Neural cell (in vitro differentiated cells): ENCODE measurements at regions not wholly inside any gene's neighbourhood (a gene's known extent, or its start where the extent isn't known, plus 50 kb on each side); places are given as distances from the start of the nearest gene placed in this dataset.

ENCODE experiments used
- H2AFZ ChIP-seq: fragments of 200-600, 300-800 bp; sonication (generic), shearing (Covaris generic); 2 replicates; pipeline ENCODE4 v1.6.0; 2014; ENCODE audit warnings: low read depth, mild to moderate bottlenecking, antibody characterized with exemption, low read length, moderate library complexity
- H3F3A ChIP-seq: fragments of 200-600 bp; shearing (Covaris generic); 2 replicates; pipeline ENCODE4 v1.6.1; 2016; ENCODE audit warnings: mild to moderate bottlenecking, moderate library complexity, mixed read lengths, antibody characterized with exemption, low read length; ENCODE audit not compliant: insufficient read depth, poor library complexity, severe bottlenecking
- H3K27ac ChIP-seq: fragments of 200-600, 300-800 bp; sonication (generic), shearing (Covaris generic); 2 replicates; pipeline ENCODE4 v1.5.1; 2014; ENCODE audit warnings: mild to moderate bottlenecking, low read length, moderate library complexity
- H3K27me3 ChIP-seq: fragments of 300-800, 200-600 bp; sonication (generic), shearing (Covaris generic); 2 replicates; pipeline ENCODE4 v1.6.0; 2014; ENCODE audit warnings: mild to moderate bottlenecking, low read depth, low read length, moderate library complexity; ENCODE audit not compliant: insufficient read depth
- H3K36me3 ChIP-seq: fragments of 300-800, 200-600 bp; sonication (generic), shearing (Covaris generic); 2 replicates; pipeline ENCODE4 v1.5.1; 2014; ENCODE audit warnings: mild to moderate bottlenecking, antibody characterized with exemption, low read length, moderate library complexity; ENCODE audit not compliant: insufficient read depth
- H3K4me2 ChIP-seq: fragments of 300-800, 200-600 bp; sonication (generic), shearing (Covaris generic); 2 replicates; pipeline ENCODE4 v1.6.0; 2014; ENCODE audit warnings: mild to moderate bottlenecking, low read length
- H3K4me3 ChIP-seq: fragments of 300-800, 200-600 bp; sonication (generic), shearing (Covaris generic); 2 replicates; pipeline ENCODE4 v1.5.1; 2014; ENCODE audit warnings: mild to moderate bottlenecking, low read length, moderate library complexity
- H3K79me2 ChIP-seq: fragments of 200-600 bp; shearing (Covaris generic); replicated peaks from 2 replicates; pipeline ENCODE4 v1.6.0; 2014; ENCODE audit warnings: mild to moderate bottlenecking, low read length, moderate library complexity; ENCODE audit not compliant: insufficient read depth
- H3K9ac ChIP-seq: fragments of 300-800, 200-600 bp; sonication (generic), shearing (Covaris generic); 2 replicates; pipeline ENCODE4 v1.6.1; 2016; ENCODE audit warnings: mild to moderate bottlenecking, low read length, mixed read lengths
- H3K9me2 ChIP-seq: fragments of 200-600 bp; shearing (Covaris generic); 2 replicates; pipeline ENCODE4 v1.6.1; 2016; ENCODE audit warnings: mild to moderate bottlenecking, low read length, mixed read lengths; ENCODE audit not compliant: insufficient read depth
- H3K9me3 ChIP-seq: fragments of 200-600, 300-800 bp; sonication (generic), shearing (Covaris generic); 2 replicates; pipeline ENCODE4 v1.6.1; 2016; ENCODE audit warnings: mild to moderate bottlenecking, mixed run types, low read length, moderate library complexity, mixed read lengths
- H4K20me1 ChIP-seq: fragments of 200-600 bp; shearing (Covaris generic); 2 replicates; pipeline ENCODE4 v1.6.1; 2016; ENCODE audit warnings: mild to moderate bottlenecking, mixed run types; ENCODE audit not compliant: insufficient read depth
- EP300 ChIP-seq: fragments of 450-650 bp; conservative IDR thresholded peaks from 2 replicates; pipeline ENCODE4 v1.6.1; 2014; ENCODE audit warnings: antibody characterized with exemption, mild to moderate bottlenecking, moderate library complexity; ENCODE audit not compliant: poor library complexity, severe bottlenecking
- EZH2 ChIP-seq: fragments of 200-600, 300-800 bp; shearing (Covaris generic), sonication (generic); IDR thresholded peaks from 2 replicates; pipeline ENCODE4 v1.6.1; 2014; ENCODE audit warnings: antibody characterized with exemption, low read length, borderline replicate concordance, mild to moderate bottlenecking; ENCODE audit not compliant: insufficient read depth, poor library complexity, severe bottlenecking
- MXI1 ChIP-seq: fragments of 450-650 bp; conservative IDR thresholded peaks from 2 replicates; pipeline ENCODE4 v1.6.1; 2014; ENCODE audit warnings: antibody characterized with exemption, mild to moderate bottlenecking; ENCODE audit not compliant: poor library complexity, severe bottlenecking
- POLR2AphosphoS5 ChIP-seq: IDR thresholded peaks from 2 replicates; pipeline ENCODE4 v1.6.1; 2012
- RAD21 ChIP-seq: fragments of 450-650 bp; conservative IDR thresholded peaks from 2 replicates; pipeline ENCODE4 v1.6.1; 2014; ENCODE audit warnings: antibody characterized with exemption, mild to moderate bottlenecking, moderate library complexity
- SMC3 ChIP-seq: fragments of 450-650 bp; conservative IDR thresholded peaks from 2 replicates; pipeline ENCODE4 v1.6.1; 2014; ENCODE audit warnings: antibody characterized with exemption, mild to moderate bottlenecking, moderate library complexity; ENCODE audit not compliant: poor library complexity
- TAF1 ChIP-seq: IDR thresholded peaks from 2 replicates; pipeline ENCODE4 v1.6.1; 2012; ENCODE audit warnings: low read depth
- TF ChIP-seq, protein P1 (sequence below): fragments of 450-650 bp; IDR thresholded peaks from 2 replicates; pipeline ENCODE4 v1.5.1; 2014; ENCODE audit warnings: antibody characterized with exemption, mild to moderate bottlenecking, moderate library complexity; ENCODE audit not compliant: poor library complexity, severe bottlenecking
- TF ChIP-seq, protein P2 (sequence below): IDR thresholded peaks from 2 replicates; pipeline ENCODE4 v1.6.1; 2012; ENCODE audit warnings: borderline replicate concordance

DNA sequence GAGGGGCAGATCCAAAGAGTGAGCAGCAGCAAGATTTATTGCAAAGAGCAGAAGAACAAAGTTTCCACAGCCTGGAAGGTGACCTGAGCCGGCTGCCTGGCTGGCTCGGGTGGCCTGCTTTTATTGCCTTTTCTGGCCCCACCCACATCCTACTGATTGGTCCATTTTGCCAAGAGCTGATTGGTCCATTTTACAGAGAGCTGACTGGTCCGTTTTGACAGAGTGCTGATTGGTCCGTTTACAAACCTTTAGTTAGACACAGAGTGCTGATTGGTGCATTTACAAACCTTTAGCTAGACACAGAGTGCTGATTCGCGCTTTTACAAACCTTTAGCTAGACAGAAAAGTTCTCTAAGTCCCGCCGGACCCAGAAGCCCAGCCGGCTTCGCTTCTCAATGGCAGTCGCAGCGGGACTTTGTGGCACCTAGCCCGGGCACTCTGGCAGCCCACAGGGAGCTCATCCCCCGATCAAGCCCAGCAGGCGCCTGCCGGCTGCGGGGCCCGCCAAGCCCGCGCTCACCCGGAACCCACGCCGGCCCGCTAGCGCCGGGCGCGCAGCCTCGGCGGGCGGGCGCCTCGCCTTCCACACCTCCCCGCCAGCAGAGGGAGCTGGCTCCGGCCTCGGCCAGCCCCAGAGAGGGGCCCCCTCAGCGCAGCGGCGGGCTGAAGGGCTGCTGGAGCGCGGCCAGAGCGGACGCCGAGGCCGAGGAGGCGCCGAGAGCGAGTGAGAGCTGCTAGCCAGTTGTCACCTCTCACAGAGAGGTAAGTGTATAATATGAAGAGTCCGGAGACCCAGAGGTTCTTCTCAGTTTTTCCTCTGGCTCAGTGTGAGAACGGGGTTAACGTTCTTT is 339.2 kb downstream of the CHL1 start:
- Histone ChIP-seq H4K20me1 (no peaks in the 10 kb centered on the region), H3K9me2 (no peaks in the 10 kb centered on the region), H3K4me2 (no peak overlapping the region), H3F3A (no peaks in the 10 kb centered on the region), H2AFZ (no peak overlapping the region), H3K4me3 (no peak overlapping the region), H3K27ac (no peak overlapping the region), H3K36me3 (no peaks in the 10 kb centered on the region), H3K27me3 (no peaks in the 10 kb centered on the region), H3K79me2 (no peaks in the 10 kb centered on the region), H3K9me3 (peaks cover 4% of the 10 kb centered on the region), H3K9ac (no peak overlapping the region)
- TF ChIP-seq TAF1: no peak
- TF ChIP-seq RAD21: no peak

DNA sequence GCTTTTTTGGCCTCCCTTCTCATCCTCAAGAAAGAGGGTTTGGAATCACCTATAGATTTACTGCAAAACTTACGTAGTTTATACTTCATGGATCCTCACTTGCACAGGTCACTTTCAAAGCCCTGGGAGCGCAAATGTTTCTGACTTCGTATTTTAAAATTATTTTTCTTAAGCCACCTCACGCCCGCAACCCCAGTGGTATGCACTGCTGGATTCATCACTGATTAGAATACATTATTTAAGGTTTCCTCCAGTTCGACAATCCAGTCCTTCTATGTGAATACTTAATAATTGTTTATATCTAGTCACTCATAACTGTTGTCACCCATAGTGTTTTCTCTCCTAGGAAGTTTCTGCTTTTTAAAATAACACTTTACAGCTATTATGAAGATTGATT is 339.9 kb downstream of the CHL1 start:
- Histone ChIP-seq H3K9me3 (no peaks in the 10 kb centered on the region), H3K36me3 (no peaks in the 10 kb centered on the region), H4K20me1 (no peaks in the 10 kb centered on the region), H3K4me3 (no peak overlapping the region), H2AFZ (no peak overlapping the region), H3K9ac (no peak overlapping the region), H3K27me3 (no peaks in the 10 kb centered on the region), H3F3A (no peaks in the 10 kb centered on the region), H3K9me2 (no peaks in the 10 kb centered on the region), H3K27ac (no peak overlapping the region), H3K4me2 (no peak overlapping the region), H3K79me2 (no peaks in the 10 kb centered on the region)
- TF ChIP-seq, protein P1, sequence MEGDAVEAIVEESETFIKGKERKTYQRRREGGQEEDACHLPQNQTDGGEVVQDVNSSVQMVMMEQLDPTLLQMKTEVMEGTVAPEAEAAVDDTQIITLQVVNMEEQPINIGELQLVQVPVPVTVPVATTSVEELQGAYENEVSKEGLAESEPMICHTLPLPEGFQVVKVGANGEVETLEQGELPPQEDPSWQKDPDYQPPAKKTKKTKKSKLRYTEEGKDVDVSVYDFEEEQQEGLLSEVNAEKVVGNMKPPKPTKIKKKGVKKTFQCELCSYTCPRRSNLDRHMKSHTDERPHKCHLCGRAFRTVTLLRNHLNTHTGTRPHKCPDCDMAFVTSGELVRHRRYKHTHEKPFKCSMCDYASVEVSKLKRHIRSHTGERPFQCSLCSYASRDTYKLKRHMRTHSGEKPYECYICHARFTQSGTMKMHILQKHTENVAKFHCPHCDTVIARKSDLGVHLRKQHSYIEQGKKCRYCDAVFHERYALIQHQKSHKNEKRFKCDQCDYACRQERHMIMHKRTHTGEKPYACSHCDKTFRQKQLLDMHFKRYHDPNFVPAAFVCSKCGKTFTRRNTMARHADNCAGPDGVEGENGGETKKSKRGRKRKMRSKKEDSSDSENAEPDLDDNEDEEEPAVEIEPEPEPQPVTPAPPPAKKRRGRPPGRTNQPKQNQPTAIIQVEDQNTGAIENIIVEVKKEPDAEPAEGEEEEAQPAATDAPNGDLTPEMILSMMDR: no peak
- TF ChIP-seq POLR2AphosphoS5: no peak
- TF ChIP-seq, protein P2, sequence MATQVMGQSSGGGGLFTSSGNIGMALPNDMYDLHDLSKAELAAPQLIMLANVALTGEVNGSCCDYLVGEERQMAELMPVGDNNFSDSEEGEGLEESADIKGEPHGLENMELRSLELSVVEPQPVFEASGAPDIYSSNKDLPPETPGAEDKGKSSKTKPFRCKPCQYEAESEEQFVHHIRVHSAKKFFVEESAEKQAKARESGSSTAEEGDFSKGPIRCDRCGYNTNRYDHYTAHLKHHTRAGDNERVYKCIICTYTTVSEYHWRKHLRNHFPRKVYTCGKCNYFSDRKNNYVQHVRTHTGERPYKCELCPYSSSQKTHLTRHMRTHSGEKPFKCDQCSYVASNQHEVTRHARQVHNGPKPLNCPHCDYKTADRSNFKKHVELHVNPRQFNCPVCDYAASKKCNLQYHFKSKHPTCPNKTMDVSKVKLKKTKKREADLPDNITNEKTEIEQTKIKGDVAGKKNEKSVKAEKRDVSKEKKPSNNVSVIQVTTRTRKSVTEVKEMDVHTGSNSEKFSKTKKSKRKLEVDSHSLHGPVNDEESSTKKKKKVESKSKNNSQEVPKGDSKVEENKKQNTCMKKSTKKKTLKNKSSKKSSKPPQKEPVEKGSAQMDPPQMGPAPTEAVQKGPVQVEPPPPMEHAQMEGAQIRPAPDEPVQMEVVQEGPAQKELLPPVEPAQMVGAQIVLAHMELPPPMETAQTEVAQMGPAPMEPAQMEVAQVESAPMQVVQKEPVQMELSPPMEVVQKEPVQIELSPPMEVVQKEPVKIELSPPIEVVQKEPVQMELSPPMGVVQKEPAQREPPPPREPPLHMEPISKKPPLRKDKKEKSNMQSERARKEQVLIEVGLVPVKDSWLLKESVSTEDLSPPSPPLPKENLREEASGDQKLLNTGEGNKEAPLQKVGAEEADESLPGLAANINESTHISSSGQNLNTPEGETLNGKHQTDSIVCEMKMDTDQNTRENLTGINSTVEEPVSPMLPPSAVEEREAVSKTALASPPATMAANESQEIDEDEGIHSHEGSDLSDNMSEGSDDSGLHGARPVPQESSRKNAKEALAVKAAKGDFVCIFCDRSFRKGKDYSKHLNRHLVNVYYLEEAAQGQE: no peak
- no peak for TF ChIP-seq EP300
- no peak for TF ChIP-seq MXI1
- TF ChIP-seq SMC3: no peak
- TF ChIP-seq EZH2: no peak
- no peak for TF ChIP-seq RAD21
- TF ChIP-seq TAF1: no peak
